Epithelial cell of prostate (primary cell): ENCODE measurements at regions not wholly inside any gene's neighbourhood (a gene's known extent, or its start where the extent isn't known, plus 50 kb on each side); places are given as distances from the start of the nearest gene placed in this dataset.

Experiments used
- DNase-seq: peaks from one replicate; pipeline ENCODE4 v3.0.0-alpha.2; 2011; ENCODE audit warnings: low read depth, low spot score
- H3K27ac ChIP-seq: fragments of 450-650 bp; 2 replicates; pipeline ENCODE4 v1.5.1; 2017; ENCODE audit warnings: mild to moderate bottlenecking

DNA sequence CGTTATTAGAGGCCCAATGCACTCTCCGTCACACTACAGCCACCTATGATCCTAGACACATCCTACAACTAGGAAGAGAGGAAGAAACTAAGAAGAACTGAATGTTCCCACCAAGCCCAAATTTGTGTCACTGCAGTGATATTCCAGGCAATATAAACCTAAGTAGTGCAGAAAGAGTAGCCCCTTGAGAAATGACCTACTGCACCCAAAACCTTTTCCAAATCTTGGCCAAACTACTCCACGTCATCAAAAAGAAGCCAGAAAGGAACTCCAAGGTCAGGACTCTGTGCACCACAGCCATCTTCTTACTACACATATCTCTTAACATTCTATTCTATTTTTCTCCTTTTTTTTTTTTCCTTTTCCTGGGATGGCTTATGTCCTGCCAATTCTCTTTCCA is 60.2 kb downstream of the ADAMTS1 start:
- no peak overlapping the region for H3K27ac ChIP-seq
- no peak for DNase-seq

DNA sequence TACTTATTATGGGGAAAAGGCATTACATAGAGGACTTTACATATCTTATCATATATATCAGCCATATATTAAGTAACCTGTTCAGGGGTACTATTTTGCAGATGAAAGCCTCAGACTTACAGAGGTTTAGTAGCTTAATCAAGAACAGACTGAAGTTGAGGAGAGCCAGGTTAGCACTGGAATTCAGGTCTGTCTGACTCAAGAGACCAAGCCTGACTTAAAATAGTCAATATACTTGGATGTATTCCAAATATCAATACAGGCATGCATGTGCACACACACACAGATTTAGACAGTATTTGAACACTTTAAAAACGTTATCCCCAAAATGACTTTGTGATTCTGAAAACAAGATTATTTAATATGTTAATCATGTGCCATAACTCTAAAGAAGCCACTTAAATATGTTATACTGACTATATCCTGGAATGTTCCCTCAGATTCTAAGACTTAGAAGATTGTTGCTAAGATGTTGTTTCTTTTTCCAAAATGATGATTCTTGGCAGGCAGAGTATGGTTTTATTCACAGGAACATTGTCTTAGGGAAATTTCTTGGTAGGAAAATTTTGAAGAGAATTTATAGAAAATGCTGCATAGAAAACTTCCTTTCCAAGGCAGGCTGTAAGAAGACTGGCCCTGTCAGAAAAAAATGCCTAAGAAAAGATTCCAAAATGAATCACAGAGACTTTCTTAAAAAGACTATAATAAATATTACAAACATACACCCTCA is 61.6 kb downstream of the ADAMTS1 start:
- no peak overlapping the region for H3K27ac ChIP-seq
- DNase-seq, result no peak

DNA sequence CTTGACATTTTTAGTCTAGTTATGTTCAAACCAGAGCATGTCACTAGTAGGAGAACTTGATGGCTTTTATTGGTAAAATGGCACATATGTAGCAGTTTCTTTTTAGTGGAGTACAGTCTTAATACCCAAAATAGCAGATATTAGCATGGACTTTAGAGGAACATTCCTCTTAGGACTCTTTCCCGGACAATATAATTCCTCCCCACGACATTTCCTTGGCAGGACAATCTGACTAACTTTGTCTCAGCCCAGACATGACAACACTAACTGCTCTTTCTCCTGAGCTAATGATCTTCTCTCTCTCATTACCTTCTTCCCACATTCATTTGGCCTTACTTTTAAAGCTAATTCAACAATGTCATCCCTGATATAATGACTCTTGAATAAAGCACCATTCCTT is 62.5 kb downstream of the ADAMTS1 start:
- H3K27ac ChIP-seq, result no peak overlapping the region
- no peak for DNase-seq

DNA sequence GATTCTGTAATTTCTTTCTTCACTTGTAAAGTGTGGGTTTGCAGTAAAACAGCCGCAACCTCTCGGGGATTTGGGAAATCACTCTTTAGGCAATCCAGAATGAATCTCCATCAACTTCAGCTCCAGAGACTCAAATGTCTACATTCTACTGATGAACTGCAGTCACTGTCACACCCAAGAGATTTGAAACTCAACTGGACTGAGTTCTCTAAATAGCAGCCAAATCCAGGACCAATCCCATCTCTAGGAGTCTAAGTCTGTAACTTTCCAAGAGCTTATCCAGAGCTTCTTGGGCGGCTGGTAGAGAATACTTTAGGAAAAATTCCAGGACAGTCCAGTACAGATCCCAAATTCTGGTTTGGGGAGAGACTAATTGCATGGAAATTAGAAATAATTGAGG is 62.9 kb downstream of the ADAMTS1 start:
- no peak for DNase-seq
- no peak overlapping the region for H3K27ac ChIP-seq

DNA sequence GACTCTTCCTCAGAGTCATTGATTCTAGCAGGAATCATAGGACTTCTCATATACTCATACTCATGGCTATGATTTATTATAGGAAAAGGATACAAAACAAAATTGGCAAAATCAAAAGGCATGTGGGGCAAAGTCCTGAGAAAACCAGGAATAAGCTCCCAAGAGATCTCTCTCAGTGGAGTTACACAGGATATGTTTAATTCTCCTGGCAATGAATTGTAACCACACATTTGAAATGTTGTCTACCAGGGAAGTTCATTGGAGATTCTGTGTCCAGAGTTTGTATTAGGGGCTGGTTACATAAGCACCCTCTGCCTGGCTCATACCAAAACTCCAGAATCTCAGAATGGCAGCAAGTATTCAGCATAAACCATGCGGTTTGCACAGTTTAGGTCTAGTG is 63.9 kb downstream of the ADAMTS1 start:
- H3K27ac ChIP-seq, result no peak overlapping the region
- DNase-seq, result no peak

DNA sequence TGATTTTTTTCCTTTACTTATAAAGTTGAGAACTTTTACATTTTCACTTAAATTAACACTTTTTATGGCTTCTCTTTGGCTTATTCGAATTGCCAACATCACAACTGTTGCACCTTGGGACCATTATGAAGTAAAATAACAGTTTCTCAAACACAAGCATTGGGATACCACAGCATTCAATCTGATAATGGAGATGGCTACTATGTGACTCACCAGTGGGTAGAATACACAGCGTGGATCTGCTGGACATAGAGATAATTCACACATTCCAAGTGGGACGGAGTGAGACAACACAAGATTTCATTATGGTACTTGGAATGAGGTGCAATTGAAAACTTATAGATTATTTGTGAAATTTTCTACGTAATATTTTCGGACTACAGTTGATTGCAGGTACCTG is 68.0 kb downstream of the ADAMTS1 start:
- H3K27ac ChIP-seq, result no peak overlapping the region
- DNase-seq, result no peak

DNA sequence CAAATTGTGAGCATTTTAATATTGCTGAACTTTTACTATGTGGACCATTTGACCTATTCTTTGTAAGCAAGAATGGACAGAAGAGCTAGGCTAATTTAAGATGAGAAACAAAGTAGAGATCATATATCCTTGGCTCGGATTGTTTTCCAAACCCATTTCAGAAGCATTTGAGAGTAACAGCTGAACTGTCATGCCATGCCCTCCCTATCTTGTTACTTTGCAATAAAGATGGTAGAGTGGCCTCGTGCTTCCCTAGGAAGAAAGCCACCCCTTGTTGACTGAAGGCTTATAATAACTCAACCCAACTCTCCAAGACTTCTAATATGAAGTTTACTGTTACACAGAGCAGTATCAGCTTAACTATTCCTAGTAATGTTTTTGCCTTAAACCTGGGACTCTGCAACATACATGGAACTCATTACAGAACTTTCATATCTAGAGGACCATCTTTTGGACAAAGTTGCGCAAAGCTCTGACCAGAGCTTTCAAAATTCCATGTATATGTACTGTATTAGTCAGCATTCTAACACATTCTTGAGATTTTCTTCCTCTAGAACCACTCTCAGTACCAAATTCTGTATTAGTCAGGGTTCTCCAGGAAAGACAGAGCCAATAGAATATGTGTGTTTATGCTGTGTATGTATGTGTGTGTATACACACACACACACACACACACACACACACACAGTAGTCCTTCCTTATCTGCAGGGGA is 68.7 kb downstream of the ADAMTS1 start:
- no peak overlapping the region for H3K27ac ChIP-seq
- DNase-seq, result no peak

DNA sequence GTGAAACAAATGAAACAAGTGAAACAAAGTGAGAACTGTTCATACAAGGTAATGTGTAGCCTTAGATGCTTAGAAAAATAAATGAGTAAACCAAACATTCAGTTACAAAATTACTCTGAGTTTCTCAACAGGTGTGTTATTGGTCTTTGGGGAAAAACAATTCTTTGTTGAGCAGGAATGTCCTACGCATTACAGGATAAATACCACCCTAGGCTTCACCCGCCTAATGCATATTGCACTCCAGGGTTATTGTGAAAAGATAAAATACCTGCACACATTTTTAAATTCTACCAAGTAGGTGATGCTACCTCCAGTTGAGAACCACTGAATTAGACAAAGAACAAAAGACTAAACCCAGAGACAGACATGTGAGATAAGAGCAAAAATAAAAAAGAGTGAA is 72.2 kb downstream of the ADAMTS1 start:
- no peak overlapping the region for H3K27ac ChIP-seq

DNA sequence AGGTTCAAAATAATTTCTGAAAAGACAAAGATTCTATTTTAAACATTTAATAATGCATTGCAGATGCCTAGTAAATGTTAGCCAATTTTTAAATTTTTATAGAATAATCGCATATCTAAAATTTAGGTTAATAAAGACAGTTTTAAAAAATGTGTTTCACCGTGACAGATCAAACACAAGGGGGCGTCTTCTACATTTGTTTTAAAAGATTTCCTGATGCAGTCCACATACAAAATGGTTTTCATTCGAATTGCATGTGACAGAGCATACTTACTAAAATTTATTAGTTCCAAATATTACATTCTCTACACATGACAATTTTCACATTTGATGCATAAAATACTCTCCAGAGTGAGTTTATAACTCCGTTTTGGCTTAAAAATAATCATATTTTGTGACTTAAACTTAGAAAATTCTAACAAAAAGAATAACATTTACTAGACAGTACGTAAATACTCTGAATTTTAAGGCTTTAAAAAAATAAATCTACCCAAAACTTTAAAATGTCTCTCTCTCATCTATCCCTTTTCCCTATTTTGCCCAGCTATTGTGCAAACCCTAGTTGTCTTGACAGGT is 75.5 kb downstream of the ADAMTS1 start:
- H3K27ac ChIP-seq, result no peak overlapping the region
- no peak for DNase-seq

More for the DNA sequence above, 72.2 kb downstream of the ADAMTS1 start:
- no peak for DNase-seq

DNA sequence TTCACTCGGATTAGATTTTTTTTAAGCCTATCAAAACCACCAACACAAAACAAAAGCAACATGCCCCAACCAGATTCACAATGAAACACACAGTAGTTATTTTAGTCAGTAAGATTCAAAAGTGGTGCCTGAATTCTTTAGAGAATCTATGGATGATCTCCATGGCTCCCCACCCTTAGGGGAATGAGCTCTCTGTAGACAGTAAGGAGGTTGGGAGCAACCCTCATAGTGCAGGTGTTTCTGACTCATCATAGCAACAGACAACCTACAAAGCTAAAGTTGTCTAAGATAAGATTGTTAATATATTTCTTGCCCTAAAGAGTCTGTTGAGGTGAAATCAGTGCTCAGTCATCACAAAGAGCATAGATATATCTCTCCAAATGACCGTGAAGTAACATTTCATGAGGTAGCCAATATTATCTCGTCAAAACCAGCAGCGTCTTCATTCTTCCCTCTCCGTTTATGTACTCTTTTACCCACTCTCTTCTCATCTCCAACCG is 78.3 kb downstream of the ADAMTS1 start:
- no peak overlapping the region for H3K27ac ChIP-seq
- no peak for DNase-seq

DNA sequence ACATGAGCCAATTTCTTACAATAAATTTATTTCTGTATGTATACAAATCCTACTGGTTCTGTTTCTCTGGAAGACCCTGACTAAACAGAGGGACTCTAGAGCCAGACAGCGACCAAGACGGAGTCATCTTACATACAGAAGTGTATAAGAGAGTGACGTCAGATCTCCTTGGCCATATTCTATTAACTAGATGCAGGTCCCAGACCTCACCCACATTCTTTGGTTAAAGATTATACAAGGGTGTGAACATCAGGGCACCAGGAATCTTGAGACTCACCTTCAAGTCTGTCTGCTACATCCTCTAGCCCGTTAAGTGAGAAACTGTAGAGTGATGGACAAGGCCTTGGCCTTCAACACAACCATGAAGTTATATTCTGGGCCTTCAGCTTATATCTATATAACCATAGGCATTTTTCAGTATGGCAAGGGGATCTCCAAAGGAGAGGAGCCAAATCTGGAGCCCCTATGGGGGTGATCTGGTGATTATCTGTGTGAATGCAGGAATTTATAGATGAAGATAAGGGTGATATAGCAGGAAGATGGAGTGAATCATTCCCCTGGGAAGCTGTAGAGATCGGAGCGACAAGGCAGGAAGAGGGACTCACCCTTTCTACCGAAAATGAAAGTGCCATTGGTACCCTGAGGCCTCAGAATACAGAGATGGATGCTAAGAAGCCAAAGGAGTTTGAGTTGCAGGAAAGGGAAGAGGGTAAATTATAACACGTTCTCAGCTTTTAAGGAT is 83.9 kb downstream of the ADAMTS1 start:
- DNase-seq, result no peak
- H3K27ac ChIP-seq, result no peak overlapping the region

DNA sequence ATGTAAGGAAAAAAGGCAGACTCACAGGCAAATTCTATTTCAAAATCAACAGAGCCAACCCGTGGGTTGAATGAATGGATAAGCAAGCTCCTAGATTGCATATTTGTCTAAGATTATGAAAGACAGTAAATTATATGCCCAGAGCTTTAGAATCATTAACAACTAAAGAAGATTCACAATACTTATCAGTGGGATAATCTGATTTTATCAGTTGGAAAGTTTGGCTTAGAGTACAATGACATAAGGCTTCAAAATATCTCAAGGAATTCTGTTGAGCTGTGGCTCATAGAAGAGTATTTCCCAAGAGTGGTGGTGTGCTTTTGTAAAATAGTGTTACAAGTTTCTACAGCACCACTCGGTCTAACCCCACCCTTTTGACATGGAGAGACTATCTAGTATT is 85.5 kb downstream of the ADAMTS1 start:
- DNase-seq, result no peak
- no peak overlapping the region for H3K27ac ChIP-seq

DNA sequence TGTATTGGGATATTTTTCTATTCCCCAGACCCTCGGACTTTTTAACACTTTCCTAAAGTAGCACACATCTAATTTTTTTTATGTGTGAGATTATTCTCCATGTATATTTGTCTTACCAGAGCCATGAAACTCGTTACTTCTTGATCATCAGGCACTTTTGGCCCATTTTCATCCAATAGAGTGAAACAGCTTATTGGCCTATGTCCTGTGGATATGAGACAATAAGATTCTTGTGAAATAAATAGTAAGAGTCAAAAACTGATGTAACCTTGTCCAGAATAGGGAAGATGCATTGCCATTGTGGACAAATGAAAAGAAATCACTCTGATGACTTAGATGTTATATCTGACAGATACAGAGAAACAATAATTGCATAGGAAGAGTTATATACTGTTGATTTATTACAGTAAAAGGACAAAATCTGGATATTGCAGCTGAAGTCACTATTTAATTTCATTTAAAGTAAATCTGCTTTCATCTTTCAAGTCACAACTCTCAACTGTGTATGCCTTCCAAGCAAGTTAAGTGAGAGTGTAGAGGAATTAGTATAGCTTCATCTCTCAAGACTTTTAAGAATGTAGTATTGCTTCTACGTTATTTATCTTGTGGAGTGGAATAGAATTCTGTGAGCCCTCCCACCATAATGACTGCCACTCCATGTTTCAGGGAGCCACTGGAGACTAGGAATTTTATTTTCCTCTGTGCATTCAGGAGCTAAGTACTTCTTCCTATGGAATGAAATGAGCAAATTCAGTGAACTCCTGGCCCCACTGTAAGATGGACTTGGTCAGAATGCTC is 86.9 kb downstream of the ADAMTS1 start:
- H3K27ac ChIP-seq, result no peak overlapping the region
- DNase-seq, result no peak

DNA sequence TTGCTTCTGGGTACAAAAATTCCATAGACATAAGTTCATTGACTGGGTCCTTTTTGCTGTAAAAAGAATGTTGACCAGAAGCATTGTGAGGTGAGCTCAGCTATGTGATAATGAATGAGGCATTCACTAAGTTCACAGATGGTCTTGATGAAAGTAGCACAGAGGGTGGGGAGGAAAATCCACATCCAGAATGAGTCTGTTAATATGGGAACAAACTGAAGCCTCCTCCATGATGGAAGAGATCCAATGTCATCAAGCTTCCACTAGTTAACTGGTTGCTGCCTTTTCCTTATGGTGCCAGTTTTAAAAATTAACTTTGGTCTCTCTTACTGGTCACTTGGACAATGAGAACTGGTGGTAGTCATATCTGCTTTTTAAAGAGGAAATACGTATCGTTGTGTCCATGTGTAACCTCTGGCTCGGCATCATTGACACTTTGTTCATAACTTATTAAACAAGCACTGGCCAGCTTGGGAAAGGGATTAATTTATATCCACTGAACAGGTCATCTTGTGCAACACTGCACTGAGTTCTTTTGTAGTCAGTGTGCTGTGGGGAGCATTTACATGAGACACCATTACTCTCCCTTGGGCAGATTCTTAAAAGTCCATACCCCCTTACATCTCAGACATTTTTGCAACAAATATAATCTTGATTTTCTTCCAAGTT is 88.6 kb downstream of the ADAMTS1 start:
- H3K27ac ChIP-seq, result no peak overlapping the region
- no peak for DNase-seq

DNA sequence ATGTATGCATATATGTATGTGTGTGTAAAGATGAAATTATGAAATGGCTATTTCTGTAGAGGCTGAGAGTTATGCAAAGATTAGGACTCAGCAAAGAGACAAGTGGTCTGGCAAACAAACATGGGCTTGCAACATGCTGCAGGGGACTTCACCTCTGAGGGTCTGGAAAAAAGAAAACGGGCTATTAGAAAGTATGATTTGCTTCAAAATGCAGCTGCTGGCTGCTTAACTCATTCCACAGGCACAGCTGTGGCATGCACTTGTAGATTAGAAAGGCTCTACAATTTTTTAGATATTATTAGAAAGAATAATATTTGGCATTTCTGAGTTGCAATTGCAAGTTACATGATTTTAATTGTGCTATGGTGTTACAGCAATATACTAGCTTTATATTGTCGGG is 90.4 kb downstream of the ADAMTS1 start:
- no peak for DNase-seq

DNA sequence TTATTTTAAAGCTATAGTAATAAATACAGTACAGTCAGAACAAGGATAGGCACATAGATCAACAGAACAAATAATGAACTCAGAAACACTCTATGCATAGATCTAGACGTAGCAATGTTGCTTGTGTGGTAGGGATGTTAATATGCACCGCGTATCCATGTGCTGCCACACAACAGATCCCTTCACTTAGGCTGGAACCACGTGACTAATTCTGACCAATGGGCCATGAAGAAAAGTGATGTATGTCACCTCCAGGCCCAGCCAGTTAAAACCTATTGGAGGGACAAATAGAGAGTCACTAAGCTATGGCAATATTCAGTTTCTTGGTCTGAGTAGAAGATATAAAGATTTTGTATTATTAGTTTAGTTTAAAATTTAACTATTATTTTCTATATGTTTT is 91.4 kb downstream of the ADAMTS1 start:
- no peak for DNase-seq
- H3K27ac ChIP-seq, result no peak overlapping the region

More for the DNA sequence above, 90.4 kb downstream of the ADAMTS1 start:
- H3K27ac ChIP-seq, result no peak overlapping the region

DNA sequence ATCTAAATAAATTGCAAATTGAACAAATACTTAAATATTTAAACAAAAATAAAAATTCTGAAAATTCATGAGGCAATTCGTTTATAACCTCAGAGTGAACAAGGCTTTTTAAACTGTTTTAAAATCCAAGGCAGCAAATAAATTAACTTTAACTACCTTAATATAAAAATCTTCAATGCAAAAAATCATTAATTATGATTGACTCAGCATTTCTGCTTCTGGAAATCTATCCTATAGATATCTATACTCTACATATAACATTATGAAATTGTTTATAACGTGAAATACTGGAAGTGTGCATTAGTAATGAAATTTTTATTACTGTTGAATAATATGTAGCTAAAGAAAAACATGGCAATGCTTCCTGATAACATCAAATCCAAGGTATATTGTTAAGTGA is 92.4 kb downstream of the ADAMTS1 start:
- H3K27ac ChIP-seq, result no peak overlapping the region
- DNase-seq, result no peak

DNA sequence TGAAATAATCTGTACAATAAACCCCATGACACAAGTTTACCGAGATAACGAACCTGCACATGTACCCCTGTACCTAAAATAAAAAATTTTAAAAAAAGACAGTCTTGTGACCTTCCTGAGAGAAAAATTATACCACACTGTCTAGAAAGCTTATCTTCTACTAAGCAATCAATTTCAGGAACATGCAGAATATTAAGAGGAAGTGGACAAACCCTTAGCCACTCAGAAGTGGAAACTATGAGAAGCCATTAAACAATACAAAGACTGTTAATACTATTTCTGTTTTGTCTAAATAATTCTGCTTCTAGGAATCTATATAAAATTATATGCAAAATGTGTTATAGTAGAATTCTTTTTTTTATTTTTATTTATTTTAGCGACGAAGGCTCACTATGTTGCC is 93.9 kb downstream of the ADAMTS1 start:
- no peak for DNase-seq
- H3K27ac ChIP-seq, result no peak overlapping the region

DNA sequence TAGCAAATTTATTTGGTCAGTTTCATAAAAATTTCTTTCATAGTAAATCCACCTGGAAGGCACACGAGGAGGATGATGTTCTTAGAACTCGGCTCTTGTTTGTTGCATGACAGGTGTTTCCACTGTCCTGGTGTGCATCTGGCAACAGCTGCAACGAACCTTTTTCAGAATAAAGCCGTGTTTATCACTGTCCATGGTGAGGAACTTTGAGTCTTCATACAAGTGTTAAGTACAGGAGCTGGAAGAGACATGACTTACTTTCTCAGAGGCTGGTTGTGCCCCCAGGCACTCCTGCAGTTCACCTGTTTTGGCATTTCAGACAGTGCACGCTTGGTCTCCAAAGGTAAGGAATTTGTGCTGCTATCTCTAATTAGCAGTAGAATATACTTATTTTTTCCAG is 97.1 kb downstream of the ADAMTS1 start:
- H3K27ac ChIP-seq, result no peak overlapping the region
- no peak for DNase-seq
